ENCODE measurements at regions not wholly inside any gene's neighbourhood (a gene's known extent, or its start where the extent isn't known, plus 50 kb on each side); places are given as distances from the start of the nearest gene placed in this dataset.

GRCh38 chr1:30325085-30325935 is 398.1 kb downstream of the MATN1 start:
- DNase-seq: no peak

GRCh38 chr1:30324251-30325084 is 398.9 kb downstream of the MATN1 start:
- DNase-seq: no peak

GRCh38 chr1:30323841-30324240 is 399.5 kb downstream of the MATN1 start:
- no peak for DNase-seq

- DNase-seq: no peak
Measured at GRCh38 chr1:30323352-30323751, 400.0 kb downstream of the MATN1 start.

- no peak for DNase-seq
Measured at GRCh38 chr1:30322859-30323257, 400.5 kb downstream of the MATN1 start.

GRCh38 chr1:30321996-30322858 is 401.2 kb downstream of the MATN1 start:
- DNase-seq: no peak

- DNase-seq: no peak
Measured at GRCh38 chr1:30321246-30321910, 402.0 kb downstream of the MATN1 start.

- DNase-seq: no peak
Measured at GRCh38 chr1:30320581-30320890, 402.8 kb downstream of the MATN1 start.

GRCh38 chr1:30319765-30320580 is 403.4 kb downstream of the MATN1 start:
- DNase-seq: no peak

GRCh38 chr1:30318864-30319718 is 404.3 kb downstream of the MATN1 start:
- no peak for DNase-seq

- DNase-seq: no peak
Measured at GRCh38 chr1:30318413-30318812, 405.0 kb downstream of the MATN1 start.

- no peak for DNase-seq
Measured at GRCh38 chr1:30317921-30318320, 405.5 kb downstream of the MATN1 start.

- DNase-seq: no peak
Measured at GRCh38 chr1:30316056-30316455, 407.3 kb downstream of the MATN1 start.

- no peak for DNase-seq
Measured at GRCh38 chr1:30315185-30315960, 408.0 kb downstream of the MATN1 start.

- no peak for DNase-seq
Measured at GRCh38 chr1:30314591-30314990, 408.8 kb downstream of the MATN1 start.

GRCh38 chr1:30313584-30313983 is 409.8 kb downstream of the MATN1 start:
- no peak for DNase-seq

- DNase-seq: no peak
Measured at GRCh38 chr1:30313176-30313575, 410.2 kb downstream of the MATN1 start.

GRCh38 chr1:30312226-30312625 is 411.2 kb downstream of the MATN1 start:
- no peak for DNase-seq

- no peak for DNase-seq
Measured at GRCh38 chr1:30311749-30312148, 411.6 kb downstream of the MATN1 start.
